ENCODE measurements at regions not wholly inside any gene's neighbourhood (a gene's known extent, or its start where the extent isn't known, plus 50 kb on each side); places are given as distances from the start of the nearest gene placed in this dataset.

GRCh38 chr14:34038358-34039057 lies 87.6 kb upstream of the EGLN3 start:
- H3K27ac ChIP-seq (ENCODE audit: insufficient read depth, low read length): no peak overlapping the region
- TF ChIP-seq CTCF (conservative IDR thresholded peaks at IDR 0.05 in 1 of 2, IDR thresholded peaks at IDR 0.05 in 1 of 2; ENCODE audit: low read depth in 1 of 2, low read length in 2 of 2): no peak
- no peak for TF ChIP-seq EZH2 (IDR thresholded peaks at IDR 0.05; ENCODE audit: low read length, missing control alignments)
- H3K9ac ChIP-seq (ENCODE audit: insufficient read depth, low read length): no peak overlapping the region
- H3K9me3 ChIP-seq (ENCODE audit: control insufficient read depth, insufficient read depth, low read depth, low read length): no peaks in the 10 kb centered on the region
- H3K4me3 ChIP-seq (replicated peaks in 1 of 4; ENCODE audit: control extremely low read depth in 1 of 4, insufficient read depth in 1 of 4, low read depth in 3 of 4, low read length in 4 of 4): no peak overlapping the region
- H3K27me3 ChIP-seq (ENCODE audit: control insufficient read depth, insufficient read depth, low read length): no peaks in the 10 kb centered on the region
- no peaks in the 10 kb centered on the region for H4K20me1 ChIP-seq (ENCODE audit: control insufficient read depth, extremely low read depth, insufficient read depth, low read length)
- H2AFZ ChIP-seq (ENCODE audit: low read length): no peak overlapping the region
- H3K36me3 ChIP-seq (ENCODE audit: control insufficient read depth, insufficient read depth, low read length): no peaks in the 10 kb centered on the region
- H3K4me2 ChIP-seq (ENCODE audit: extremely low read depth, insufficient read depth, low read length): no peak overlapping the region
- no peaks in the 10 kb centered on the region for H3K79me2 ChIP-seq (ENCODE audit: control insufficient read depth, insufficient read depth, low read length)
- H3K4me1 ChIP-seq (ENCODE audit: control insufficient read depth, extremely low read depth, insufficient read depth, low read length): no peaks in the 10 kb centered on the region
- peak in 1 of 2 donors; percentile 13 for DNase-seq (ENCODE audit: low read depth in 2 of 2)

- Histone ChIP-seq H3K9me3 (ENCODE audit: control insufficient read depth, insufficient read depth, low read depth, low read length) (no peaks in the 10 kb centered on the region), H3K9ac (ENCODE audit: insufficient read depth, low read length) (no peak overlapping the region), H3K4me1 (ENCODE audit: control insufficient read depth, extremely low read depth, insufficient read depth, low read length) (no peaks in the 10 kb centered on the region), H3K4me3 (replicated peaks in 1 of 4; ENCODE audit: control extremely low read depth in 1 of 4, insufficient read depth in 1 of 4, low read depth in 3 of 4, low read length in 4 of 4) (no peak overlapping the region), H3K27me3 (ENCODE audit: control insufficient read depth, insufficient read depth, low read length) (no peaks in the 10 kb centered on the region), H3K27ac (ENCODE audit: insufficient read depth, low read length) (no peak overlapping the region), H3K4me2 (ENCODE audit: extremely low read depth, insufficient read depth, low read length) (no peak overlapping the region), H2AFZ (ENCODE audit: low read length) (no peak overlapping the region), H3K79me2 (ENCODE audit: control insufficient read depth, insufficient read depth, low read length) (no peaks in the 10 kb centered on the region), H4K20me1 (ENCODE audit: control insufficient read depth, extremely low read depth, insufficient read depth, low read length) (no peaks in the 10 kb centered on the region), H3K36me3 (ENCODE audit: control insufficient read depth, insufficient read depth, low read length) (no peaks in the 10 kb centered on the region)
- DNase-seq (ENCODE audit: low read depth in 2 of 2): peak in 1 of 2 donors; percentile 74
- no peak for TF ChIP-seq EZH2 (IDR thresholded peaks at IDR 0.05; ENCODE audit: low read length, missing control alignments)
- TF ChIP-seq CTCF (conservative IDR thresholded peaks at IDR 0.05 in 1 of 2, IDR thresholded peaks at IDR 0.05 in 1 of 2; ENCODE audit: low read depth in 1 of 2, low read length in 2 of 2): no peak
These were observed 85.5 kb upstream of the EGLN3 start for GRCh38 chr14:34036319-34036766.

- DNase-seq (ENCODE audit: low read depth in 2 of 2): no peak
- Histone ChIP-seq H4K20me1 (ENCODE audit: control insufficient read depth, extremely low read depth, insufficient read depth, low read length) (no peaks in the 10 kb centered on the region), H3K36me3 (ENCODE audit: control insufficient read depth, insufficient read depth, low read length) (no peaks in the 10 kb centered on the region), H3K4me2 (ENCODE audit: extremely low read depth, insufficient read depth, low read length) (no peak overlapping the region), H3K9me3 (ENCODE audit: control insufficient read depth, insufficient read depth, low read depth, low read length) (no peaks in the 10 kb centered on the region), H3K9ac (ENCODE audit: insufficient read depth, low read length) (no peak overlapping the region), H3K79me2 (ENCODE audit: control insufficient read depth, insufficient read depth, low read length) (no peaks in the 10 kb centered on the region), H3K27me3 (ENCODE audit: control insufficient read depth, insufficient read depth, low read length) (peaks cover 3% of the 10 kb centered on the region), H3K4me1 (ENCODE audit: control insufficient read depth, extremely low read depth, insufficient read depth, low read length) (peaks cover 2% of the 10 kb centered on the region), H3K27ac (ENCODE audit: insufficient read depth, low read length) (no peak overlapping the region), H2AFZ (ENCODE audit: low read length) (no peak overlapping the region), H3K4me3 (replicated peaks in 1 of 4; ENCODE audit: control extremely low read depth in 1 of 4, insufficient read depth in 1 of 4, low read depth in 3 of 4, low read length in 4 of 4) (no peak overlapping the region)
- TF ChIP-seq CTCF (conservative IDR thresholded peaks at IDR 0.05 in 1 of 2, IDR thresholded peaks at IDR 0.05 in 1 of 2; ENCODE audit: low read depth in 1 of 2, low read length in 2 of 2) (no peak), EZH2 (IDR thresholded peaks at IDR 0.05; ENCODE audit: low read length, missing control alignments) (no peak)
These were observed 85.0 kb upstream of the EGLN3 start for GRCh38 chr14:34035934-34036250.
